ENCODE measurements at regions not wholly inside any gene's neighbourhood (a gene's known extent, or its start where the extent isn't known, plus 50 kb on each side); places are given as distances from the start of the nearest gene placed in this dataset.

DNA sequence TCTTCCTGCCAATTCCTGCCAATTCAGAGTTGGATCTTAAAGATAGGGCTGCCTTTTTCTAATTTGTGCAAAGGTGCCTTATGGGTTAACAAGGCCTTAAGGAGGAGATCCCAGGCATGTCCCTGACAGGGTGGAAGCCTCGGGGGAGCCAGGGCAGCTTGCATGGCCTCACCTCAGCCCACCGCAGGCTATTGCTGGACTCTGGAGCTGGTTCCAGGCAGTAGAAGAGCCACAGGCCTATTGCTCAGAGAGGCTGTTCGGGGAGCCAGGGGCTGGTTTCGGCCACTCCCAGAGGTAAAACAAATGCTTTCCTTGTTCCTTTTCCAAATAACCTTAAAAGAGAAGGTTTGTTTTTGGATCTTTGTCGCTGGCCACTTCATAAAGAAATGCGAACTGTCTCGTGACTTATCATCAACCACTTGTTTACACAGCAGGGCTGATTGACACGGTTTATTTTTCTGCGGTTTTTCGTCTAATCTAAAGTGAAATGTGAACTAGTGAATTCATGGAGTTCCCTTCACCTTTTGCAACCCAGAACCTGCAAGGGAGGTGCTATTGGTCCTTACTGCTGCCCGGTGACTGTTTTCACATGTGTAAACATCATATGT lies 108.6 kb downstream of the APOB start:
- POLR2A ChIA-PET: no interaction called here
- Mint-ChIP-seq H3K27me3 (peaks cover 30% of the 10 kb centered on the region), H3K4me1 (ENCODE audit: low read depth) (no peaks in the 10 kb centered on the region), H3K4me3 (no peak overlapping the region), H3K36me3 (ENCODE audit: low read depth) (no peaks in the 10 kb centered on the region), H3K27ac (no peak overlapping the region), H3K9me3 (no peaks in the 10 kb centered on the region)
- DNase-seq (no peak), ATAC-seq (ENCODE audit: poor library complexity) (no peak)
- intact Hi-C loops (cut with DNase I, micrococcal nuclease): no loop called here
- peaks cover 5 to 12% of the 10 kb centered on the region in 2 experiments for H3K27me3 ChIP-seq (ENCODE audit: control insufficient read depth in 1 of 2, insufficient read depth in 2 of 2, low read length in 2 of 2)
- no peaks in the 10 kb centered on the region for H3K9me3 ChIP-seq (ENCODE audit: control insufficient read depth in 1 of 2, insufficient read depth in 1 of 2, low read length in 2 of 2)
- no peak overlapping the region for H3K4me3 ChIP-seq (ENCODE audit: low read length)
- H3K27ac ChIP-seq (ENCODE audit: low read depth in 1 of 2, low read length in 2 of 2): no peak overlapping the region
- no peaks in the 10 kb centered on the region for H3K4me1 ChIP-seq (ENCODE audit: insufficient read depth, low read length)
- TF ChIP-seq, protein P1, sequence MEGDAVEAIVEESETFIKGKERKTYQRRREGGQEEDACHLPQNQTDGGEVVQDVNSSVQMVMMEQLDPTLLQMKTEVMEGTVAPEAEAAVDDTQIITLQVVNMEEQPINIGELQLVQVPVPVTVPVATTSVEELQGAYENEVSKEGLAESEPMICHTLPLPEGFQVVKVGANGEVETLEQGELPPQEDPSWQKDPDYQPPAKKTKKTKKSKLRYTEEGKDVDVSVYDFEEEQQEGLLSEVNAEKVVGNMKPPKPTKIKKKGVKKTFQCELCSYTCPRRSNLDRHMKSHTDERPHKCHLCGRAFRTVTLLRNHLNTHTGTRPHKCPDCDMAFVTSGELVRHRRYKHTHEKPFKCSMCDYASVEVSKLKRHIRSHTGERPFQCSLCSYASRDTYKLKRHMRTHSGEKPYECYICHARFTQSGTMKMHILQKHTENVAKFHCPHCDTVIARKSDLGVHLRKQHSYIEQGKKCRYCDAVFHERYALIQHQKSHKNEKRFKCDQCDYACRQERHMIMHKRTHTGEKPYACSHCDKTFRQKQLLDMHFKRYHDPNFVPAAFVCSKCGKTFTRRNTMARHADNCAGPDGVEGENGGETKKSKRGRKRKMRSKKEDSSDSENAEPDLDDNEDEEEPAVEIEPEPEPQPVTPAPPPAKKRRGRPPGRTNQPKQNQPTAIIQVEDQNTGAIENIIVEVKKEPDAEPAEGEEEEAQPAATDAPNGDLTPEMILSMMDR (IDR thresholded peaks at IDR 0.05): no peak
- no peaks in the 10 kb centered on the region for H3K36me3 ChIP-seq (ENCODE audit: insufficient read depth, low read length)
- CTCF ChIA-PET: no interaction called here

DNA sequence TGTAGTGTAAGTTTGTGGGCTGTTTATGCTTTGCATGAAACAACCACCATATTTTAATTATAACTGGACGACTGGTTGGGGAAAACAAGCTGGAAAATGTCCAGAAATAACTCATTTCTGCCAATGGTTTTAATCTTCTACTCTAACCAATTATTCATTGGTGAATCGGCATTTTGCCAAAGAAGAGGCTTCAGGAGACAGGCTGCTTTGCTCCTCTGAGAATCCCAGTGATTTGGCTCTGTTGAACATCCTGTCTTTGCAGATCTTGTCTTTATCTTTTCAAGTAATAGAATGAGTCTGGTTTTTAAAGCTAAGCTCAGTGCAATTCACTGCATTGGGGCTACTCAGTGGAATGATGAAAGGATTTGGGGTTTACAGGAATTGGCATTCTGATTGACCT lies 109.6 kb downstream of the APOB start:
- ChIA-PET CTCF (no interaction called here), POLR2A (no interaction called here)
- ATAC-seq (ENCODE audit: poor library complexity): no peak
- Histone ChIP-seq H3K27ac (ENCODE audit: low read depth in 1 of 2, low read length in 2 of 2) (no peak overlapping the region), H3K9me3 (ENCODE audit: control insufficient read depth in 1 of 2, insufficient read depth in 1 of 2, low read length in 2 of 2) (no peaks in the 10 kb centered on the region), H3K4me3 (ENCODE audit: low read length) (no peak overlapping the region), H3K36me3 (ENCODE audit: insufficient read depth, low read length) (no peaks in the 10 kb centered on the region), H3K27me3 (ENCODE audit: control insufficient read depth in 1 of 2, insufficient read depth in 2 of 2, low read length in 2 of 2) (peaks cover 4 to 12% of the 10 kb centered on the region in 2 experiments), H3K4me1 (ENCODE audit: insufficient read depth, low read length) (no peaks in the 10 kb centered on the region)
- no peak overlapping the region for H3K27ac Mint-ChIP-seq
- peaks cover 27% of the 10 kb centered on the region for H3K27me3 Mint-ChIP-seq
- TF ChIP-seq, protein P1 (IDR thresholded peaks at IDR 0.05): no peak
- no peaks in the 10 kb centered on the region for H3K36me3 Mint-ChIP-seq (ENCODE audit: low read depth)
- H3K4me3 Mint-ChIP-seq: no peak overlapping the region
- H3K4me1 Mint-ChIP-seq (ENCODE audit: low read depth): no peaks in the 10 kb centered on the region
- DNase-seq: no peak
- intact Hi-C loops (cut with DNase I, micrococcal nuclease): no loop called here
- no peaks in the 10 kb centered on the region for H3K9me3 Mint-ChIP-seq

DNA sequence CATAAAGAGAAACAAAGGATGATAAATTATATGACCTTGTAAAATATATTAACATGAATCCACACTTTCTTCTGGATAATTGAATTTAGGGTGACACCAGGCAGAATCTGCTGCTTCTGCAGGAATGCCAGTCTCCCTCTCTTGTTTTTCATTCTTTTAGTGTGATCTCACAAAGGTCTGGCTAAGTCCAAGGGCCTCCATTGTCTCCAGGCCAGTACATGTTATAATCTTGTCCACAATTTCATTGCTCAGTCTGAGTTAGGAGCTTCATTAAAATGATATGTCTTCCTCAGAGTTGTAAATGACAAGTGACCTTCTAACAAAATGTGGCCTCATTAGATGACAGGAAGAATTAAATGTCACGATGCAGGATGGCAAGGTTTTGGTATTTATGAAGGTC lies 110.2 kb downstream of the APOB start:
- no peak overlapping the region for H3K4me3 ChIP-seq (ENCODE audit: low read length)
- H3K4me1 ChIP-seq (ENCODE audit: insufficient read depth, low read length): no peaks in the 10 kb centered on the region
- ATAC-seq (ENCODE audit: poor library complexity) (no peak), DNase-seq (no peak)
- peaks cover 4% of the 10 kb centered on the region for H3K9me3 Mint-ChIP-seq
- no peaks in the 10 kb centered on the region for H3K36me3 Mint-ChIP-seq (ENCODE audit: low read depth)
- no peaks in the 10 kb centered on the region for H3K36me3 ChIP-seq (ENCODE audit: insufficient read depth, low read length)
- intact Hi-C loops (cut with DNase I, micrococcal nuclease): no loop called here
- CTCF ChIA-PET: no interaction called here
- peaks cover 1 to 2% of the 10 kb centered on the region in 2 experiments for H3K9me3 ChIP-seq (ENCODE audit: control insufficient read depth in 1 of 2, insufficient read depth in 1 of 2, low read length in 2 of 2)
- H3K27me3 Mint-ChIP-seq: peaks cover 27% of the 10 kb centered on the region
- H3K27me3 ChIP-seq (ENCODE audit: control insufficient read depth in 1 of 2, insufficient read depth in 2 of 2, low read length in 2 of 2): peaks cover 4 to 9% of the 10 kb centered on the region in 2 experiments
- H3K27ac ChIP-seq (ENCODE audit: low read depth in 1 of 2, low read length in 2 of 2): no peak overlapping the region
- H3K4me3 Mint-ChIP-seq: no peak overlapping the region
- H3K27ac Mint-ChIP-seq: no peak overlapping the region
- POLR2A ChIA-PET: no interaction called here
- H3K4me1 Mint-ChIP-seq (ENCODE audit: low read depth): no peaks in the 10 kb centered on the region
- TF ChIP-seq, protein P1 (IDR thresholded peaks at IDR 0.05): no peak

Data from CD4-positive, alpha-beta T cell (primary cell).